ENCODE measurements at regions not wholly inside any gene's neighbourhood (a gene's known extent, or its start where the extent isn't known, plus 50 kb on each side); places are given as distances from the start of the nearest gene placed in this dataset.

GRCh38 chr9:129513282-129513681, 107.6 kb downstream of the C9orf50 start:
- Histone ChIP-seq H3K9me3 (no peaks in the 10 kb centered on the region), H3K36me3 (no peaks in the 10 kb centered on the region), H3K27ac (no peak overlapping the region), H3K4me3 (no peak overlapping the region), H3K27me3 (no peaks in the 10 kb centered on the region), H3K4me1 (no peaks in the 10 kb centered on the region)
- intact Hi-C loops (cut with DNase I) = no loop called here
- DNase-seq (no peak), ATAC-seq (no peak)
- TF ChIP-seq POLR2A (IDR thresholded peaks at IDR 0.05) (no peak), CTCF (IDR thresholded peaks at IDR 0.05) (no peak)
- WGBS (ENCODE audit: insufficient coverage, low coverage, low lambda C conversion rate, missing lambda C conversion rate) = 54% methylated on average over 3 of the region's 3 CpGs

- Histone ChIP-seq H3K4me1 (peaks cover 0 to 14% (median 7%) of the 10 kb centered on the region in 4 donors), H3K27ac (no peak overlapping the region), H3K9me3 (no peaks in the 10 kb centered on the region), H3K36me3 (no peaks in the 10 kb centered on the region), H3K27me3 (no peaks in the 10 kb centered on the region), H3K4me3 (no peak overlapping the region)
- 70% methylated on average over 2 of the region's 9 CpGs for WGBS (ENCODE audit: insufficient coverage, low coverage, low lambda C conversion rate, missing lambda C conversion rate)
- intact Hi-C loops (cut with DNase I) = no loop called here
- TF ChIP-seq CTCF (IDR thresholded peaks at IDR 0.05) (no peak), POLR2A (IDR thresholded peaks at IDR 0.05) (no peak)
- ATAC-seq (no peak), DNase-seq (no peak)
Measured at GRCh38 chr9:129511285-129511900, 109.5 kb downstream of the C9orf50 start.

GRCh38 chr9:129509533-129509928, 111.4 kb downstream of the C9orf50 start:
- Histone ChIP-seq H3K27ac (no peak overlapping the region), H3K9me3 (no peaks in the 10 kb centered on the region), H3K4me1 (peaks cover 0 to 17% (median 7%) of the 10 kb centered on the region in 4 donors), H3K4me3 (no peak overlapping the region), H3K27me3 (no peaks in the 10 kb centered on the region), H3K36me3 (peaks cover 0 to 7% (median 0%) of the 10 kb centered on the region in 4 donors)
- ATAC-seq (no peak), DNase-seq (no peak)
- 92% methylated on average over 4 of the region's 4 CpGs for WGBS (ENCODE audit: insufficient coverage, low coverage, low lambda C conversion rate, missing lambda C conversion rate)
- TF ChIP-seq POLR2A (IDR thresholded peaks at IDR 0.05) (no peak), CTCF (IDR thresholded peaks at IDR 0.05) (no peak)
- intact Hi-C loops (cut with DNase I) = loop anchor here in 1 of 2 donors (10.0 kb wide), 2 partner anchors 45 to 95 kb away; no protein-coding TSS in a partner anchor

- H3K9me3 ChIP-seq = no peaks in the 10 kb centered on the region
- no peak for TF ChIP-seq CTCF (IDR thresholded peaks at IDR 0.05)
- no peak for TF ChIP-seq POLR2A (IDR thresholded peaks at IDR 0.05)
- DNase-seq (no peak), ATAC-seq (peak in 3 of 4 donors; percentile 22 to 55 (median 33))
- peaks cover 0 to 17% (median 7%) of the 10 kb centered on the region in 4 donors for H3K4me1 ChIP-seq
- H3K4me3 ChIP-seq = no peak overlapping the region
- H3K27ac ChIP-seq = peak overlapping the region in 2 of 3 donors; percentile 37 to 81
- intact Hi-C loops (cut with DNase I) = loop anchor here in 1 of 2 donors (10.0 kb wide), 2 partner anchors 47 to 97 kb away; no protein-coding TSS in a partner anchor
- no peaks in the 10 kb centered on the region for H3K27me3 ChIP-seq
- peaks cover 0 to 17% (median 0%) of the 10 kb centered on the region in 4 donors for H3K36me3 ChIP-seq
- WGBS (ENCODE audit: insufficient coverage, low coverage, low lambda C conversion rate, missing lambda C conversion rate) = 51% methylated on average over 4 of the region's 5 CpGs
Measured at GRCh38 chr9:129507805-129508204, 113.1 kb downstream of the C9orf50 start.
